ENCODE measurements at regions not wholly inside any gene's neighbourhood (a gene's known extent, or its start where the extent isn't known, plus 50 kb on each side); places are given as distances from the start of the nearest gene placed in this dataset.
"Not testable (repeated sequence)": the region's sequence is repeated elsewhere in the genome, so short reads cannot be mapped to it uniquely, and the experiment has no call there.

DNA sequence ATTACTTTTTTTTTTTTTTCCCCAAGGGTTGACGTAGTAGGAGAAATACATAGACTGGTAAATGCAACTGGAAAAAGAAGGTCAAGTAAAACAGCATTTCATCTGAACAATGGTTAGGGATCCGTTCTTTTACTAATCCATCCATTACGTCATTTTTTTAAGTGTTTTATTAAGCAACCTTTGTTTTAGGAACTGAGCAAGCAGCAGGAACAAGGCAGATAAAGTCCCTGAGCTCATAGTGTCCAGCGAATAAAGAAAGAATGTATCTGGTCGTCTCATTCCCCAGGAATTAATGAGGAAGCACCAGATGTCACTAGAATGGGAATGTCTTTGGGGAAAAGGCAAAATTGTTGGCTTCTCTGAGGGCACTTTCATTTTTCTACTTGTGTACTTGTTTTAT, 842.4 kb downstream of the TDRD15 start:
- DNase-seq (ENCODE audit: low spot score), result no peak

DNA sequence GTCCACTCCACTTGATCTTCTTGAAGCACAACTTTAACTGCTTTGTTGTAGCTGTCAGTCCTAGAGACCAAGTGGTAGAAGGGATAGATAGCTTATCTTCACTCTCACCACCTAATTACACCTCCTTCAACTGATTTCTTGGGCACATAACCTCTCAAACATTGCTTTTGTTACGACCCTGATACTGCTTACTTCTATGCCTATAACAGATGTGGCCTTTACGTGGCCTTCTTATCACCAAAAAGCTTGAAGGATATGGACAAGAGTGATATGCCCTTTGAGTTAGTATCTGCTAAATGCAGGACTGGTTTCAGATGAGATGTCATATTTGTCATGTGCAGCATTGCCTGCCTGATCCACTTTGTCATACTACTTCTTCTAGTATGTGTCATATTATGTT, 847.2 kb downstream of the TDRD15 start:
- no peak for DNase-seq (ENCODE audit: low spot score)

DNA sequence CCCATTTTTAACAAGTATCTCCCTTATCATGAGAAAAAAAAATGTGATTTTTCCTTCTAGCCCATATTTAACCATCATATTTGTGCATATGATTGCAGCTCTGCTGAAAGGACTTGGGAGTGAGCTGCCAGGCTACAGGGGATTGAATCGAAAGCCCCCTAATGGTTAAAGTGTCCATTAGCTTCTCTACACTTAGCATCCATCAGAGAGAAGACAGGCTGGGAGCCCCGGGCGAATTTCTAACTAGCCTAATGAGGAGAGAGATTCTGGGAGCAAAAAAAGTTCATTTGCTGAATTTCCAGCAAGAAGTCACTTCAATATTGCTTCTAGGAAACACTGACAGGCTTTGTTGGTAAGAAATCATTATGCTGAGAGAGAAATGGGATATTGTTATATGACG, 848.8 kb downstream of the TDRD15 start:
- no peak for DNase-seq (ENCODE audit: low spot score)

- no peak for DNase-seq (ENCODE audit: low spot score)
Observed at GRCh38 chr2:21981127-21981526, 857.4 kb downstream of the TDRD15 start.

- DNase-seq (ENCODE audit: low spot score), result no peak
Observed at GRCh38 chr2:21993002-21993401, 869.2 kb downstream of the TDRD15 start.

GRCh38 chr2:21996339-21996738, 872.6 kb downstream of the TDRD15 start:
- DNase-seq (ENCODE audit: low spot score), result no peak

DNA sequence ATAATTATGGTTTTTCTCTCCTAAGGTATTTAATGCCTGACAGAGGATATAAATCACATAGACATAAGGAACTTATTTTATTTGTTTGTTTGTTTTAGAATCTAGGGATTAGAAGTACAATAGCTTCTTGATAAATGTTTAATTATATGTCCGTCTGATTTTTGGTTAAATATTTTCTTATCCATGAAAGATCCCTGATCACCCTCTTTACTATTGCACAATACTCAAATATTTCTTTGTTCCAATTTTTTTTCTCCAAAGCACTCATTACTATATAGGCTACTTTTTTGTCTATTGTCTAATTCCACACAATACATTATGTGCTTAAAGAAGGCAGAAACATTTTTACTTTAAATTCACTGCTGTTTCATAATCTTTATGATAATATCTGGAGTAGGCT, 875.8 kb downstream of the TDRD15 start:
- DNase-seq (ENCODE audit: low spot score), result no peak

DNA sequence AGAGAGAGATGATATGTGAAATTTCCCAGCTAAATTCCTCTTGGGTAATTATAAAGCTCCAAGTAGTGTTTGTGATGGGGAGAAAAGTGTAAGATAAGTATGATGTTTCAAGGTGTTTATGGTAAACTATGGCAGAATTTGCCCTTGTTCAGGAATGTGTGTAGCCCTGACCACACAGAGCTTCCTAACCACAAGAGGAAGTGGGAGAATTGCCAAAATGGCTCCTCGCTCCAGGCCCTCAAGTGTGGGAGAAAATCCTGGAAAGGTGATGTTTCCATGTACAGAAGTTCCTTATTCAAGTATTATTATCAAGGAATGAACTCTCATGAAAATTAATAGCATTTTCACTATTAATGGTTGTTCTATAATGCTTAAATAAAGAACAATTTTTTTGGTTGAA, 878.3 kb downstream of the TDRD15 start:
- no peak for DNase-seq (ENCODE audit: low spot score)

DNA sequence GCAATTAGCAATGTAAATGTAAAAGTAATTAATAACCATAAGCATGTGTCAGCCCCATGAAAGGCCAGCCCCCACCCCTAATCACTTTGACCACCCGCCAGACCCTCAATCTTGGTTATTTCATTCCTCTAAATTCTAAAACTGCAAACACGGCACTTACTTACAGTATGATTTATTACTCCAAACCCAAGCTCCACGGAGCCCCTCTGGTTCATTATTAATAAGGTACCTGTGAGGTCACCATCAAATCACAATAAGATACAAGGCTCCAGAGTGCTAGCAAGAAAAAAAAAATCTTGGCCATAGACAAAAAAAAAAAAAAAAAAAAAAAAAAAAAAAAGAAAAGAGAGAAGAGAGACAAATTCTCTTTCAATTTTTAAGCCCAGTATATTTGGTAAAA, 879.5 kb downstream of the TDRD15 start:
- no peak for DNase-seq (ENCODE audit: low spot score)

- no peak for DNase-seq (ENCODE audit: low spot score)
Observed at GRCh38 chr2:22011048-22011447, 887.3 kb downstream of the TDRD15 start.

- DNase-seq (ENCODE audit: low spot score), result no peak
Observed at GRCh38 chr2:22020091-22020742, 896.4 kb downstream of the TDRD15 start.

- no peak for DNase-seq (ENCODE audit: low spot score)
Observed at GRCh38 chr2:22027345-22028005, 903.7 kb downstream of the TDRD15 start.

GRCh38 chr2:22035361-22035830, 911.6 kb downstream of the TDRD15 start:
- no peak for DNase-seq (ENCODE audit: low spot score)

DNA sequence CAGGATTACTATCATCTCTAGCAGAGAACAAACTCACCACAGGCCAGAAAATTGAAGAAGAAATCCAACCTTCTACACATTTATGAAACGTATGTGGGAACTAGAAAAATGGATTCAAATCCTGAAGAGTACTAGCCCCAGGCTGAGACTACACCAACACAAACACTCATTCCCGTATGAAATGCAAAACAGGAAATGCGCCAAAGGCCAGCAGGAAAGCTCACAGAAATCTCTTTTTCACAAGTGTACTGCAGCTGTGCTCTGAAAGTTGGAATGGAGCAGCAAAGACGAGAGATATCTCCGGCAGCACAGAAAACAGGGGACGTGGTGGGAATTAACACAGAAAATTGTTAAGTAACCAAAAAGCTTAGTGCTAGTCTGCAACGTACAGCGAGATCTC, 913.5 kb downstream of the TDRD15 start:
- DNase-seq (ENCODE audit: low spot score), result no peak

DNA sequence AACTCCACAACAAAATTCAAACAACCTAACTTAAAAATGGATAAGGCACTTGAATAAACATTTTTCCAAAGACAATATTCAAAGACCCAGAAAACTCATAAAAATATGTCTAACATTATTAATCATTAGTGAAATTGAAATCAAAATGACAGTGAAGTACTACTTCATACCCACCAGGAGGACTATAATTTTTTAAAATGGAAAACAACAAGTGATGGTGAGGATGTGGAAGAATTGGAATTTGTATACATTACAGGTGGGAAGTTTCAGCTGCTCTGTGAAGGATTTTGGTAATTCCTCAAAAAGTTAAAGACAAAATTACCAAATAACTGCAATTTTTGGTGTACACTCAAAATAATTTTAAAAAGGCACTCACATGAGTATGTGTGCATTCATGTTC, 920.0 kb downstream of the TDRD15 start:
- DNase-seq (ENCODE audit: low spot score), result no peak

DNA sequence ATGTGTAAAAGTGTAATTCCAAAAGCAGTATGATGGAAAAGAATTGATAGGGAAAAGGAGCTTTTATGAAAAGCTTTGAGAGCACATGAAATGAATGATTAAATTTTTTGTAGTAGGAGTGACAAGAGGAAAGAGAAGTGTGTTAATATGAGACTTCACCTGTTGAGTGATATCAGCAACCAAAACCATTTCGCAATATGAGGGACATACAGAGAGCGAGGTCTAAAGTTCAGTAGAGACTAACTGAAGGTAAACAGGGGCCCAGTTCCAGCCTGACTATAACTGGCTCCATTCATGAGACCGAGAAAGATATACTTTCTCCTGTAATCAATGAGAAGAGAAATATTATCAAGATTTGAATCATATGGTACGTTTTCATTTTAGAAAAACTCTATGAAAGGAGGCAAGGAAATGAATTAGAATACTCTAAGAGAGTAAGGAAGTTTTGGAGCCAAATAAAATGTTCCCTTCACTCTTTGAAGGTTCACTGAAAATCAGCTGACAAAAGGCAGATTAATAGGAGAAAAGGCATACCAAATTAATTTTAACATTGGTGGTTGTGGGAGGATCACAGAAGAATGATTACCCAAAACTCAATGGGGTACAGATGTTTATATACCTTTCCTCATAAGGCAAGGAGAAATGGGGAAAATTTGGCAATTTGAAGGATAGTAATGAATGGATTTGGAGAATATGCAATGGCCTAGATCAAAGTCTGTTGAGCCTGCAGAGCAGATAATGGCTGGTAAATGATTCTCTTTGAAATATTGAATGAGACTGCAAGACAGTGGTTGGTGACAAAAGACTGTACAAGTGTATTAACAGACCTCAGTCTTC, 932.2 kb downstream of the TDRD15 start:
- DNase-seq (ENCODE audit: low spot score), result no peak

DNA sequence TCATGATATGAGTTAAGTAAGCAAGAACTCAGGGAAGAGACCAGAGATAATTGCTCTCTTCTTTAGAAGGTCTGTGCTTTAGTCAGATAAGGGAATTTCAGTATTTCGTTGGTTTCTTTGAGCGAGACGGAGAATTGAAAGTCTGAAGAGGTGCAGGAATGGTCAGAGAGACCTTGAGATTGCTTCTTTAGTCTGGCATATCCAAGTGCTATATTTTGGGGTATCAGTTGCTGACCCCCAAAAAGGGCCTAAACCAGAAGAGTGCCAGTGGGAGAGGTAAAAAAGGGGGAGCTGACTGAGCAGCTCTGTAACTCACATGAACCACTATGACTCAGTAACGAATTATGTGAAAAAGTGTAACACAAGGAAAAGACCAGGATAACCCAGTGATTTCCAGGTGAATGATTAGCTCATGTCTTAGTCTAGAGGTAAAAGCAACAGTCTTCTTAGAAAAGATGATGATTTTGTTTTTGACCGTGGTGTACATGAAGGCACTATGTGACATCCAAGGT, 932.9 kb downstream of the TDRD15 start:
- no peak for DNase-seq (ENCODE audit: low spot score)

DNA sequence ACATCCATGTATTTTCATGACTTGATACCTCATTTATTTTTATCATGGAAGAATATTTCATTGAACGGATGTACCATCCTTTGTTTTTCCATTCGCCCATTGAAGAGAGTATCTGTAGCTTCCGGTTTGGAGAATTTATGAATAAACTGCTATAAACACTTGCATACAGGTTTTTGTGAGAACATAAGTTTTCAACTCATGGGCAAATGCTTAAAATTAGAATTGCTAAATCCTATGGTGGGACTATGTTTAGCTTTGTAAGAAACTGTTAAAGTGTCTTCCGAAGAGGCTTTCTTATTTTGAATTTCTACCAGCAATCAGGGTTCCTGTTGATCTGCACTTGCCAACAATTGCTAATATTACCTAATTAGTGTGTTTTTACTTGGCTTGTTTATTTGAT, 938.9 kb downstream of the TDRD15 start:
- DNase-seq (ENCODE audit: low spot score), result no peak

- no peak for DNase-seq (ENCODE audit: low spot score)
Observed at GRCh38 chr2:22076454-22076853, 952.7 kb downstream of the TDRD15 start.

DNA sequence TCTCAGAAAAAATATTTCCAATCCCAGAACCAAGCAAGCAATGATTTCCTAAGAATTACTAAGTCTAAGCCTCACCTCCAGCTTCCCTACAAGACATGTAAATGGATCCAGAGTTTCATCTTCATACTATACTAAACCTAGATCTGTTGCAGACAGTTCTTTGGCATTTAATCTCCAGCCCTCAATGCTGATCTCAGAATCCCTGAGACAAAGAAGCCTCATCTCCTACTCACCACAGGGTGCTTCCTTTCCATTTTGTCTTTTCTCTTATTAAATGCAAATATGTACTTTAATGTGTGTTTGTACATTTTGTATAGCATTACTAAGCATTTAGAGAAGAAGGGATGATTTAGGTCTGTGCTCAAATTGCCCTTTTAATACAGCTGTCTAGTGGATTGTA, 954.9 kb downstream of the TDRD15 start:
- no peak for DNase-seq (ENCODE audit: low spot score)

DNA sequence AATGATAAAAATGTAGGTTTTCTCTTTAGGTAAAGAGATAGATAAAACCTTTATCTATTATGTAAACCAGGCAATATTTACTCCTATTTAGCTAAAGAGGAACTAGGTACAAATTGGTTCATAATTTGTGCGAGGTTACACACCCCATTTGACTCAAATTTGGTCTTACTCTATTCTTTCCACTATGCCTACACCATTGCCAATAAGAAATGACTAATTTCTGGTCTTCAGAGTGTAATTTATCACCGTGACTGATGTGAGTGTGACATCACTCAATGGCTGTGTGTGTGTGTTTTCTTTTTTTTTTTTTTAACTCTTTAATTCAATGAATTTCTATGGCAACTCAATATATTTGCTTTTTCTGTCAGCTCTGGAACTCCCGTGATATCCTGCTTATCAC, 955.8 kb downstream of the TDRD15 start:
- DNase-seq (ENCODE audit: low spot score), result no peak

GRCh38 chr2:22086726-22087125, 963.0 kb downstream of the TDRD15 start:
- peak; percentile 1 for DNase-seq (ENCODE audit: low spot score)

GRCh38 chr2:22103617-22104016, 979.8 kb downstream of the TDRD15 start:
- not testable (repeated sequence) for DNase-seq (ENCODE audit: low spot score)
